Neural cell (in vitro differentiated cells): ENCODE measurements at regions not wholly inside any gene's neighbourhood (a gene's known extent, or its start where the extent isn't known, plus 50 kb on each side); places are given as distances from the start of the nearest gene placed in this dataset.

Experiments used
- H2AFZ ChIP-seq: fragments of 200-600, 300-800 bp; sonication (generic), shearing (Covaris generic); 2 replicates; pipeline ENCODE4 v1.6.0; 2014; ENCODE audit warnings: low read depth, mild to moderate bottlenecking, antibody characterized with exemption, low read length, moderate library complexity
- H3F3A ChIP-seq: fragments of 200-600 bp; shearing (Covaris generic); 2 replicates; pipeline ENCODE4 v1.6.1; 2016; ENCODE audit warnings: mild to moderate bottlenecking, moderate library complexity, mixed read lengths, antibody characterized with exemption, low read length; ENCODE audit not compliant: insufficient read depth, poor library complexity, severe bottlenecking
- H3K27ac ChIP-seq: fragments of 200-600, 300-800 bp; sonication (generic), shearing (Covaris generic); 2 replicates; pipeline ENCODE4 v1.5.1; 2014; ENCODE audit warnings: mild to moderate bottlenecking, low read length, moderate library complexity
- H3K27me3 ChIP-seq: fragments of 300-800, 200-600 bp; sonication (generic), shearing (Covaris generic); 2 replicates; pipeline ENCODE4 v1.6.0; 2014; ENCODE audit warnings: mild to moderate bottlenecking, low read depth, low read length, moderate library complexity; ENCODE audit not compliant: insufficient read depth
- H3K36me3 ChIP-seq: fragments of 300-800, 200-600 bp; sonication (generic), shearing (Covaris generic); 2 replicates; pipeline ENCODE4 v1.5.1; 2014; ENCODE audit warnings: mild to moderate bottlenecking, antibody characterized with exemption, low read length, moderate library complexity; ENCODE audit not compliant: insufficient read depth
- H3K4me2 ChIP-seq: fragments of 300-800, 200-600 bp; sonication (generic), shearing (Covaris generic); 2 replicates; pipeline ENCODE4 v1.6.0; 2014; ENCODE audit warnings: mild to moderate bottlenecking, low read length
- H3K4me3 ChIP-seq: fragments of 300-800, 200-600 bp; sonication (generic), shearing (Covaris generic); 2 replicates; pipeline ENCODE4 v1.5.1; 2014; ENCODE audit warnings: mild to moderate bottlenecking, low read length, moderate library complexity
- H3K79me2 ChIP-seq: fragments of 200-600 bp; shearing (Covaris generic); replicated peaks from 2 replicates; pipeline ENCODE4 v1.6.0; 2014; ENCODE audit warnings: mild to moderate bottlenecking, low read length, moderate library complexity; ENCODE audit not compliant: insufficient read depth
- H3K9ac ChIP-seq: fragments of 300-800, 200-600 bp; sonication (generic), shearing (Covaris generic); 2 replicates; pipeline ENCODE4 v1.6.1; 2016; ENCODE audit warnings: mild to moderate bottlenecking, low read length, mixed read lengths
- H3K9me2 ChIP-seq: fragments of 200-600 bp; shearing (Covaris generic); 2 replicates; pipeline ENCODE4 v1.6.1; 2016; ENCODE audit warnings: mild to moderate bottlenecking, low read length, mixed read lengths; ENCODE audit not compliant: insufficient read depth
- H3K9me3 ChIP-seq: fragments of 200-600, 300-800 bp; sonication (generic), shearing (Covaris generic); 2 replicates; pipeline ENCODE4 v1.6.1; 2016; ENCODE audit warnings: mild to moderate bottlenecking, mixed run types, low read length, moderate library complexity, mixed read lengths
- H4K20me1 ChIP-seq: fragments of 200-600 bp; shearing (Covaris generic); 2 replicates; pipeline ENCODE4 v1.6.1; 2016; ENCODE audit warnings: mild to moderate bottlenecking, mixed run types; ENCODE audit not compliant: insufficient read depth
- EP300 ChIP-seq: fragments of 450-650 bp; conservative IDR thresholded peaks from 2 replicates; pipeline ENCODE4 v1.6.1; 2014; ENCODE audit warnings: antibody characterized with exemption, mild to moderate bottlenecking, moderate library complexity; ENCODE audit not compliant: poor library complexity, severe bottlenecking
- EZH2 ChIP-seq: fragments of 200-600, 300-800 bp; shearing (Covaris generic), sonication (generic); IDR thresholded peaks from 2 replicates; pipeline ENCODE4 v1.6.1; 2014; ENCODE audit warnings: antibody characterized with exemption, low read length, borderline replicate concordance, mild to moderate bottlenecking; ENCODE audit not compliant: insufficient read depth, poor library complexity, severe bottlenecking
- MXI1 ChIP-seq: fragments of 450-650 bp; conservative IDR thresholded peaks from 2 replicates; pipeline ENCODE4 v1.6.1; 2014; ENCODE audit warnings: antibody characterized with exemption, mild to moderate bottlenecking; ENCODE audit not compliant: poor library complexity, severe bottlenecking
- POLR2AphosphoS5 ChIP-seq: IDR thresholded peaks from 2 replicates; pipeline ENCODE4 v1.6.1; 2012
- RAD21 ChIP-seq: fragments of 450-650 bp; conservative IDR thresholded peaks from 2 replicates; pipeline ENCODE4 v1.6.1; 2014; ENCODE audit warnings: antibody characterized with exemption, mild to moderate bottlenecking, moderate library complexity
- SMC3 ChIP-seq: fragments of 450-650 bp; conservative IDR thresholded peaks from 2 replicates; pipeline ENCODE4 v1.6.1; 2014; ENCODE audit warnings: antibody characterized with exemption, mild to moderate bottlenecking, moderate library complexity; ENCODE audit not compliant: poor library complexity
- TAF1 ChIP-seq: IDR thresholded peaks from 2 replicates; pipeline ENCODE4 v1.6.1; 2012; ENCODE audit warnings: low read depth
- small RNA-seq, 3 experiments: library from RNA; depleted of rRNA; stranded (forward); fragments of <200 nt; gene quantifications; one replicate each; pipeline ENCODE3, GENCODE V24; 2012
- TF ChIP-seq, protein P1 (sequence below): IDR thresholded peaks from 2 replicates; pipeline ENCODE4 v1.6.1; 2012; ENCODE audit warnings: borderline replicate concordance
- TF ChIP-seq, protein P2 (sequence below): fragments of 450-650 bp; IDR thresholded peaks from 2 replicates; pipeline ENCODE4 v1.5.1; 2014; ENCODE audit warnings: antibody characterized with exemption, mild to moderate bottlenecking, moderate library complexity; ENCODE audit not compliant: poor library complexity, severe bottlenecking

DNA sequence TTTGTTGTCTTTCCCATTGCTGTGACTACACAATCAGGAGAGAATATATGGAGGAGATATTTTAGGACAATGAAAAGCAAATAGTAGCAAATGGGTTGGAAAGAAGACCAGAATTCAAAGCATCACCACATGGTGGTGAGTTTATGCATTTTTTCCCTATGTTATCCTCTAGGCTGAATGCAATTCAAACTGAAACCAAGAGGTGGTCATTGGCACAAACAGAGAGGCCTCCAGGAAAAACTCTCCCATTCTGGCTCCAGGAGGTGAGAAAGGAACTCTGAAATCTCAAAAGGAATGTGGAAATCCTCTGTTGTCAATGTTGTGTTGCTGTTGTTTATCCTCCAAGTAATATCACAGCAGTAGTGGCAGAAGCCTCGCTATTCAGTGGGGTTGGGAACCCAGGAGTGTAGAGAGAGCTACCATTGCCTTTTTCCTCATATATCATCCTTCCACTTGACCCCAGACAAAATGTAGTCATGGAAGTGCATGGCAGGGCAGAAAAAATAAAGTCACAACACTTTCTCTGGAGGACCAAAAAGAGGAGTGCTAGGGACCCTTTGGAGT lies 819.1 kb downstream of the GRID1 start:
- Histone ChIP-seq H3K79me2 (no peaks in the 10 kb centered on the region), H4K20me1 (no peaks in the 10 kb centered on the region), H3F3A (no peaks in the 10 kb centered on the region), H3K9me3 (no peaks in the 10 kb centered on the region), H3K27ac (no peak overlapping the region), H3K27me3 (no peaks in the 10 kb centered on the region), H3K36me3 (no peaks in the 10 kb centered on the region), H2AFZ (no peak overlapping the region), H3K4me2 (no peak overlapping the region), H3K9ac (no peak overlapping the region), H3K9me2 (no peaks in the 10 kb centered on the region), H3K4me3 (no peak overlapping the region)
- TF ChIP-seq, protein P1, sequence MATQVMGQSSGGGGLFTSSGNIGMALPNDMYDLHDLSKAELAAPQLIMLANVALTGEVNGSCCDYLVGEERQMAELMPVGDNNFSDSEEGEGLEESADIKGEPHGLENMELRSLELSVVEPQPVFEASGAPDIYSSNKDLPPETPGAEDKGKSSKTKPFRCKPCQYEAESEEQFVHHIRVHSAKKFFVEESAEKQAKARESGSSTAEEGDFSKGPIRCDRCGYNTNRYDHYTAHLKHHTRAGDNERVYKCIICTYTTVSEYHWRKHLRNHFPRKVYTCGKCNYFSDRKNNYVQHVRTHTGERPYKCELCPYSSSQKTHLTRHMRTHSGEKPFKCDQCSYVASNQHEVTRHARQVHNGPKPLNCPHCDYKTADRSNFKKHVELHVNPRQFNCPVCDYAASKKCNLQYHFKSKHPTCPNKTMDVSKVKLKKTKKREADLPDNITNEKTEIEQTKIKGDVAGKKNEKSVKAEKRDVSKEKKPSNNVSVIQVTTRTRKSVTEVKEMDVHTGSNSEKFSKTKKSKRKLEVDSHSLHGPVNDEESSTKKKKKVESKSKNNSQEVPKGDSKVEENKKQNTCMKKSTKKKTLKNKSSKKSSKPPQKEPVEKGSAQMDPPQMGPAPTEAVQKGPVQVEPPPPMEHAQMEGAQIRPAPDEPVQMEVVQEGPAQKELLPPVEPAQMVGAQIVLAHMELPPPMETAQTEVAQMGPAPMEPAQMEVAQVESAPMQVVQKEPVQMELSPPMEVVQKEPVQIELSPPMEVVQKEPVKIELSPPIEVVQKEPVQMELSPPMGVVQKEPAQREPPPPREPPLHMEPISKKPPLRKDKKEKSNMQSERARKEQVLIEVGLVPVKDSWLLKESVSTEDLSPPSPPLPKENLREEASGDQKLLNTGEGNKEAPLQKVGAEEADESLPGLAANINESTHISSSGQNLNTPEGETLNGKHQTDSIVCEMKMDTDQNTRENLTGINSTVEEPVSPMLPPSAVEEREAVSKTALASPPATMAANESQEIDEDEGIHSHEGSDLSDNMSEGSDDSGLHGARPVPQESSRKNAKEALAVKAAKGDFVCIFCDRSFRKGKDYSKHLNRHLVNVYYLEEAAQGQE = no peak
- TF ChIP-seq RAD21 (no peak), EZH2 (no peak), TAF1 (no peak), SMC3 (no peak), EP300 (no peak), POLR2AphosphoS5 (no peak), MXI1 (no peak)

DNA sequence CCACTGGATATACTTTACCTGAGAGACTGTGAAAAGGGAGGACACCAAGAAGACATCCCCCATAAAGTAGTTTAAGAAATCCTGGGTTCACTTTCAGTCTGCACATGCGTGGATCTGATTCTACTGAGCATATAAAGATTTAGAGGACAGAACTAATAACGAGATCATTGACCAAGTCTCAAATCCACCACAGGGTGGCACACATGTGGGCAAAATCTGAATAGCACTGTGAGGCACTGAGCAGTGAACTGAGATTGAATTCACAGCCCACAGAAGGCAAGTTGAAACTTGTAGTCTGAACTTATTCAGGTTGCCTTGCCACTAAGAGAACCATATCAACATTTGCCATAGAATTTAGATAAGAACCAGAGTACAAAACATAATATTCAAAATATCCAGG lies 818.6 kb downstream of the GRID1 start:
- no peak overlapping the region for H3K4me2 ChIP-seq
- no peaks in the 10 kb centered on the region for H4K20me1 ChIP-seq
- no peaks in the 10 kb centered on the region for H3K36me3 ChIP-seq
- H3K79me2 ChIP-seq = no peaks in the 10 kb centered on the region
- no peaks in the 10 kb centered on the region for H3F3A ChIP-seq
- H3K27ac ChIP-seq = no peak overlapping the region
- no peak overlapping the region for H2AFZ ChIP-seq
- no peaks in the 10 kb centered on the region for H3K9me2 ChIP-seq
- TF ChIP-seq SMC3 (peak; percentile 69), EZH2 (no peak), RAD21 (peak; percentile 67), TAF1 (no peak)
- TF ChIP-seq, protein P2, sequence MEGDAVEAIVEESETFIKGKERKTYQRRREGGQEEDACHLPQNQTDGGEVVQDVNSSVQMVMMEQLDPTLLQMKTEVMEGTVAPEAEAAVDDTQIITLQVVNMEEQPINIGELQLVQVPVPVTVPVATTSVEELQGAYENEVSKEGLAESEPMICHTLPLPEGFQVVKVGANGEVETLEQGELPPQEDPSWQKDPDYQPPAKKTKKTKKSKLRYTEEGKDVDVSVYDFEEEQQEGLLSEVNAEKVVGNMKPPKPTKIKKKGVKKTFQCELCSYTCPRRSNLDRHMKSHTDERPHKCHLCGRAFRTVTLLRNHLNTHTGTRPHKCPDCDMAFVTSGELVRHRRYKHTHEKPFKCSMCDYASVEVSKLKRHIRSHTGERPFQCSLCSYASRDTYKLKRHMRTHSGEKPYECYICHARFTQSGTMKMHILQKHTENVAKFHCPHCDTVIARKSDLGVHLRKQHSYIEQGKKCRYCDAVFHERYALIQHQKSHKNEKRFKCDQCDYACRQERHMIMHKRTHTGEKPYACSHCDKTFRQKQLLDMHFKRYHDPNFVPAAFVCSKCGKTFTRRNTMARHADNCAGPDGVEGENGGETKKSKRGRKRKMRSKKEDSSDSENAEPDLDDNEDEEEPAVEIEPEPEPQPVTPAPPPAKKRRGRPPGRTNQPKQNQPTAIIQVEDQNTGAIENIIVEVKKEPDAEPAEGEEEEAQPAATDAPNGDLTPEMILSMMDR = peak; percentile 58
- TF ChIP-seq, protein P1 = no peak
- H3K9ac ChIP-seq = no peak overlapping the region
- no peaks in the 10 kb centered on the region for H3K9me3 ChIP-seq
- no peak overlapping the region for H3K4me3 ChIP-seq
- H3K27me3 ChIP-seq = no peaks in the 10 kb centered on the region

Small RNAs in the stretch of these regions (small RNA-seq; reads per million reads assigned to genes)
- 0 reads per million in 3 experiments for gene RNU6-325P
